HepG2 (cell line): ENCODE measurements at regions not wholly inside any gene's neighbourhood (a gene's known extent, or its start where the extent isn't known, plus 50 kb on each side); places are given as distances from the start of the nearest gene placed in this dataset.

Experiments used
- ATAC-seq: fragments of 200-7000 bp; cut with Tn5 transposase; 3 replicates; pipeline ENCODE4 v1.9.1; 2020; ENCODE audit warnings: mild to moderate bottlenecking, moderate library complexity
- BruUV-seq: library from RNA; stranded (reverse); fragments of 400-500 nt; replicated peaks from 2 replicates; lab custom pipeline; 2021; lab: Mats Ljungman, UMichigan
- CTCF ChIA-PET: fragments of 300-600 bp; formaldehyde crosslinking; extraction: SDS; loops from one replicate; lab custom pipeline; 2021; ENCODE audit warnings: low total read pairs, inconsistent platforms, low intra/inter-chr PET ratio; lab: Yijun Ruan, JAX
- POLR2A ChIA-PET: fragments of 350-600 bp; sonication (Branson Sonifier 250); formaldehyde crosslinking; loops from one replicate; lab custom pipeline; 2020; ENCODE audit warnings: antibody characterized with exemption, inconsistent platforms; lab: Yijun Ruan, JAX
- DNase-seq: peaks from one replicate; pipeline ENCODE4 v3.0.0-alpha.2; 2015; ENCODE audit warnings: low spot score
- FAIRE-seq: peaks from 3 replicates; lab custom pipeline; 2011; peaks lifted over from hg19 to GRCh38; lab: Jason Lieb, UNC
- H2AFZ ChIP-seq: one replicate; pipeline ENCODE4 v1.6.1; 2011; ENCODE audit warnings: low read length, inconsistent platforms
- H3K27ac ChIP-seq: fragments of 300-600 bp; 3 replicates; pipeline ENCODE4 v1.8.0; 2011; ENCODE audit warnings: mixed run types, mild to moderate bottlenecking, mixed read lengths, low read length, inconsistent platforms; ENCODE audit not compliant: insufficient read depth; ENCODE audit errors: extremely low read length
- H3K27me3 ChIP-seq, 2 experiments: fragments of 200-600 bp in 1 of 2; 2 replicates in 1 of 2; 3 replicates in 1 of 2; pipeline versions ENCODE4 v1.6.0 to v1.8.0; 2011; ENCODE audit warnings: low read length in 2 of 2, mild to moderate bottlenecking in 2 of 2, moderate library complexity in 2 of 2, inconsistent platforms in 1 of 2; ENCODE audit not compliant: insufficient read depth in 2 of 2, control insufficient read depth in 1 of 2
- H3K36me3 ChIP-seq, 2 experiments: fragments of 200-600 bp in 1 of 2; replicated peaks in 1 of 2; 2 replicates in 1 of 2; 3 replicates in 1 of 2; pipeline versions ENCODE4 v1.5.1 to v1.8.0; 2011; ENCODE audit warnings: low read length in 2 of 2, inconsistent platforms in 1 of 2; ENCODE audit not compliant: insufficient read depth in 2 of 2, control insufficient read depth in 1 of 2
- H3K4me1 ChIP-seq: 2 replicates; pipeline ENCODE4 v1.5.1; 2012; ENCODE audit warnings: low read length, inconsistent platforms; ENCODE audit not compliant: insufficient read depth
- H3K4me2 ChIP-seq: 2 replicates; pipeline ENCODE4 v1.6.0; 2011; ENCODE audit warnings: low read depth, low read length, inconsistent platforms
- H3K4me3 ChIP-seq, 3 experiments: fragments of 200-600 bp in 1 of 3; sonication (generic), shearing (Covaris generic) in 1 of 3; replicated peaks in 1 of 3; 2 replicates each; pipeline ENCODE4 v1.5.1; 2011 to 2016; ENCODE audit warnings: low read length in 3 of 3, inconsistent platforms in 2 of 3, low read depth in 2 of 3, mild to moderate bottlenecking in 2 of 3, control low read depth in 1 of 3, mixed read lengths in 1 of 3; ENCODE audit not compliant: insufficient read depth in 1 of 3
- H3K79me2 ChIP-seq: one replicate; pipeline ENCODE4 v1.6.1; 2011; ENCODE audit warnings: low read length, inconsistent platforms; ENCODE audit not compliant: insufficient read depth
- H3K9ac ChIP-seq: 2 replicates; pipeline ENCODE4 v1.6.0; 2011; ENCODE audit warnings: mild to moderate bottlenecking, low read depth, low read length, inconsistent platforms; ENCODE audit not compliant: insufficient read depth
- H3K9me3 ChIP-seq: 2 replicates; pipeline ENCODE4 v1.5.1; 2012; ENCODE audit warnings: mild to moderate bottlenecking, low read length
- H4K20me1 ChIP-seq: 2 replicates; pipeline ENCODE4 v1.6.0; 2011; ENCODE audit warnings: inconsistent platforms, mild to moderate bottlenecking, low read length, moderate library complexity; ENCODE audit not compliant: insufficient read depth
- AKNA ChIP-seq: sonication (generic); formaldehyde crosslinking; IDR thresholded peaks from 2 replicates; pipeline ENCODE4 v1.4.0; 2020; ENCODE audit warnings: missing genetic modification reagents, borderline replicate concordance
- CREB1 ChIP-seq, 2 experiments: fragments of 450-650 bp in 1 of 2; IDR thresholded peaks; 2 replicates each; pipeline ENCODE4 v1.6.1; 2016 to 2017; ENCODE audit warnings: control low read depth in 1 of 2, mild to moderate bottlenecking in 1 of 2, missing compliant biosample characterization in 1 of 2, missing genetic modification characterization in 1 of 2
- MEIS1 ChIP-seq: sonication (generic); formaldehyde crosslinking; IDR thresholded peaks from 2 replicates; pipeline ENCODE4 v1.9.0; 2021; ENCODE audit warnings: mild to moderate bottlenecking, missing genetic modification reagents, moderate library complexity, borderline replicate concordance
- RNF2 ChIP-seq: fragments of 450-650 bp; conservative IDR thresholded peaks from 2 replicates; pipeline ENCODE4 v1.6.1; 2016; ENCODE audit warnings: low read depth
- SALL2 ChIP-seq: sonication (generic); formaldehyde crosslinking; IDR thresholded peaks from 2 replicates; pipeline ENCODE4 v1.8.1; 2023; ENCODE audit warnings: mild to moderate bottlenecking, missing genetic modification reagents, inconsistent platforms
- SIX1 ChIP-seq: sonication (generic); formaldehyde crosslinking; IDR thresholded peaks from 2 replicates; pipeline ENCODE4 v1.4.0; 2020; ENCODE audit warnings: missing genetic modification reagents, borderline replicate concordance
- ZBTB20 ChIP-seq: sonication (generic); formaldehyde crosslinking; IDR thresholded peaks from 2 replicates; pipeline ENCODE4 v1.8.1; 2023; ENCODE audit warnings: missing genetic modification reagents, low read depth, mild to moderate bottlenecking, borderline replicate concordance
- ZNF225 ChIP-seq: sonication (generic); formaldehyde crosslinking; IDR thresholded peaks from 2 replicates; pipeline ENCODE4 v1.4.0; 2020; ENCODE audit warnings: mild to moderate bottlenecking, missing genetic modification reagents
- ZNF350 ChIP-seq: sonication (generic); formaldehyde crosslinking; IDR thresholded peaks from 2 replicates; pipeline ENCODE4 v1.4.0; 2020; ENCODE audit warnings: mild to moderate bottlenecking, low read depth, missing genetic modification reagents, borderline replicate concordance
- ZNF552 ChIP-seq: sonication (generic); formaldehyde crosslinking; IDR thresholded peaks from 2 replicates; pipeline ENCODE4 v1.9.0; 2022; ENCODE audit warnings: missing genetic modification reagents, mild to moderate bottlenecking, borderline replicate concordance
- in situ Hi-C: cut with HindIII; loops from 2 replicates; pipeline ENCODE4 v1.10.0; 2017; ENCODE audit warnings: low pct_unique_long_range_greater_than_20kb; ENCODE audit not compliant: extremely low pct_ligation_motif_present
- intact Hi-C: fragments of 100-400 bp; cut with micrococcal nuclease; formaldehyde crosslinking; loops from one replicate; pipeline ENCODE4 v1.10.0; 2022; ENCODE audit not compliant: unreplicated experiment
- TF ChIP-seq, protein P1 (sequence below): sonication (generic); formaldehyde crosslinking; IDR thresholded peaks from 2 replicates; pipeline ENCODE4 v1.4.0; 2020; ENCODE audit warnings: mild to moderate bottlenecking, missing genetic modification reagents

- no peak for DNase-seq
- Histone ChIP-seq H3K4me1 (no peaks in the 10 kb centered on the region), H3K36me3 (no peaks in the 10 kb centered on the region), H3K9me3 (no peaks in the 10 kb centered on the region), H3K79me2 (no peaks in the 10 kb centered on the region), H3K27me3 (peaks cover 0 to 6% of the 10 kb centered on the region in 2 experiments; a peak in 3 of 5 replicates), H4K20me1 (no peaks in the 10 kb centered on the region), H3K27ac (no peak overlapping the region), H3K9ac (no peak overlapping the region), H3K4me2 (no peak overlapping the region), H3K4me3 (no peak overlapping the region), H2AFZ (no peak overlapping the region)
- no peak for ATAC-seq
- no peak for FAIRE-seq
- TF ChIP-seq ZNF225 (no peak), RNF2 (no peak), MEIS1 (CRISPR knock-in tag) (no peak), AKNA (no peak), SALL2 (CRISPR knock-in tag) (no peak), ZBTB20 (CRISPR knock-in tag) (no peak), SIX1 (no peak), CREB1 (IDR thresholded peaks at IDR 0.05) (no peak), CREB1 (CRISPR knock-in tag; IDR thresholded peaks at IDR 0.05) (no peak), ZNF552 (CRISPR knock-in tag) (no peak), ZNF350 (no peak)
- TF ChIP-seq, protein P1, sequence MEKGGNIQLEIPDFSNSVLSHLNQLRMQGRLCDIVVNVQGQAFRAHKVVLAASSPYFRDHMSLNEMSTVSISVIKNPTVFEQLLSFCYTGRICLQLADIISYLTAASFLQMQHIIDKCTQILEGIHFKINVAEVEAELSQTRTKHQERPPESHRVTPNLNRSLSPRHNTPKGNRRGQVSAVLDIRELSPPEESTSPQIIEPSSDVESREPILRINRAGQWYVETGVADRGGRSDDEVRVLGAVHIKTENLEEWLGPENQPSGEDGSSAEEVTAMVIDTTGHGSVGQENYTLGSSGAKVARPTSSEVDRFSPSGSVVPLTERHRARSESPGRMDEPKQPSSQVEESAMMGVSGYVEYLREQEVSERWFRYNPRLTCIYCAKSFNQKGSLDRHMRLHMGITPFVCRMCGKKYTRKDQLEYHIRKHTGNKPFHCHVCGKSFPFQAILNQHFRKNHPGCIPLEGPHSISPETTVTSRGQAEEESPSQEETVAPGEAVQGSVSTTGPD (CRISPR knock-in tag), result no peak
- intact Hi-C loops (no loop called here), in situ Hi-C loops (no loop called here)
- BruUV-seq, result no TSS peak
- ChIA-PET POLR2A (no interaction called here), CTCF (no interaction called here)
Measured at GRCh38 chr17:55663400-55663799, 59.3 kb downstream of the TMEM100 start.
